Tibial artery (tissue), 4 donors: ENCODE measurements at regions not wholly inside any gene's neighbourhood (a gene's known extent, or its start where the extent isn't known, plus 50 kb on each side); places are given as distances from the start of the nearest gene placed in this dataset.

ENCODE experiments used
- DNase-seq, 2 donors: peaks; one replicate each; pipeline ENCODE4 v3.0.0-alpha.2; 2019
- H3K27ac ChIP-seq, 2 donors: fragments of 200-600 bp; sonication (generic) in 1 of 2; 1 replicate in 1 of 2; 2 replicates in 1 of 2; pipeline ENCODE4 v1.5.1; 2018 to 2019; ENCODE audit warnings: mild to moderate bottlenecking in 1 of 2
- H3K27me3 ChIP-seq, 2 donors: fragments of 200-600 bp; sonication (generic) in 1 of 2; one replicate each; pipeline versions ENCODE4 v1.5.1 to v1.6.0; 2016 to 2019
- H3K36me3 ChIP-seq, 3 donors: fragments of 200-600 bp; sonication (generic) in 2 of 3; one replicate each; pipeline ENCODE4 v1.5.1; 2016 to 2019; ENCODE audit warnings: mild to moderate bottlenecking in 2 of 3
- H3K4me1 ChIP-seq, 4 donors: fragments of 200-600 bp; sonication (generic) in 2 of 4; 1 replicate in 3 of 4; 2 replicates in 1 of 4; pipeline ENCODE4 v1.5.1; 2016 to 2019
- H3K4me3 ChIP-seq, 2 donors: fragments of 200-600 bp; sonication (generic) in 1 of 2; 1 replicate in 1 of 2; 2 replicates in 1 of 2; pipeline ENCODE4 v1.5.1; 2018 to 2019; ENCODE audit warnings: mild to moderate bottlenecking in 2 of 2
- H3K9me3 ChIP-seq, 3 donors: fragments of 200-600 bp; sonication (generic) in 1 of 3; one replicate each; pipeline ENCODE4 v1.5.1; 2016 to 2019
- intact Hi-C: fragments of 100-400 bp; cut with DNase I; formaldehyde crosslinking; loops from one replicate; pipeline ENCODE4 v1.15.0; 2023; ENCODE audit warnings: low total_unique reads
- TF ChIP-seq, protein P1 (sequence below), 2 experiments: fragments of 200-600 bp in 1 of 2; fragments of 450-650 bp in 1 of 2; IDR thresholded peaks; one replicate each; pipeline ENCODE4 v1.5.1; 2017 to 2019; ENCODE audit warnings: antibody characterized with exemption in 2 of 2, mild to moderate bottlenecking in 1 of 2, moderate library complexity in 1 of 2

DNA sequence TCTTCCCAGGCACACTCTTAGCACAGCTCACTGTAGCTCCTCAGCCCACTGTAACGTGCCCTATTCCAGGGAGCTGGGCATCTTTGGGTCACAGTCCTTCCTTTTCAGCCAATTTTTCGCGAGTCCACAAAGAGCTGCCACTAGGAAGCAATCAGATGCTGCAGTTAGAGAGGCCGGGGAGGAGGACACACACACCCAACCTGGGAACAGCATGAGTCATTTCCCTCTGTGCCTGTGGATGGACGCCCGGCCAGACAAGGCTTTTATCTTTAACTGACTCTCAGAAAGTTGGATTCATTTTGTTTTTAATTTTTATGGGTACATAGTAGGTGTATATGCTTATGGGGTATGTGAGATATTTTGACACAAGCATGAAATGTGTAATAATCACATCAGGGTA lies 918.6 kb downstream of the UQCRFS1 start:
- intact Hi-C loops, result no loop called here
- Histone ChIP-seq H3K27ac (no peak overlapping the region), H3K27me3 (no peaks in the 10 kb centered on the region), H3K4me3 (no peak overlapping the region), H3K36me3 (no peaks in the 10 kb centered on the region), H3K4me1 (no peaks in the 10 kb centered on the region), H3K9me3 (no peaks in the 10 kb centered on the region)
- TF ChIP-seq, protein P1, sequence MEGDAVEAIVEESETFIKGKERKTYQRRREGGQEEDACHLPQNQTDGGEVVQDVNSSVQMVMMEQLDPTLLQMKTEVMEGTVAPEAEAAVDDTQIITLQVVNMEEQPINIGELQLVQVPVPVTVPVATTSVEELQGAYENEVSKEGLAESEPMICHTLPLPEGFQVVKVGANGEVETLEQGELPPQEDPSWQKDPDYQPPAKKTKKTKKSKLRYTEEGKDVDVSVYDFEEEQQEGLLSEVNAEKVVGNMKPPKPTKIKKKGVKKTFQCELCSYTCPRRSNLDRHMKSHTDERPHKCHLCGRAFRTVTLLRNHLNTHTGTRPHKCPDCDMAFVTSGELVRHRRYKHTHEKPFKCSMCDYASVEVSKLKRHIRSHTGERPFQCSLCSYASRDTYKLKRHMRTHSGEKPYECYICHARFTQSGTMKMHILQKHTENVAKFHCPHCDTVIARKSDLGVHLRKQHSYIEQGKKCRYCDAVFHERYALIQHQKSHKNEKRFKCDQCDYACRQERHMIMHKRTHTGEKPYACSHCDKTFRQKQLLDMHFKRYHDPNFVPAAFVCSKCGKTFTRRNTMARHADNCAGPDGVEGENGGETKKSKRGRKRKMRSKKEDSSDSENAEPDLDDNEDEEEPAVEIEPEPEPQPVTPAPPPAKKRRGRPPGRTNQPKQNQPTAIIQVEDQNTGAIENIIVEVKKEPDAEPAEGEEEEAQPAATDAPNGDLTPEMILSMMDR (IDR thresholded peaks at IDR 0.05), result no peak
- DNase-seq, result no peak

DNA sequence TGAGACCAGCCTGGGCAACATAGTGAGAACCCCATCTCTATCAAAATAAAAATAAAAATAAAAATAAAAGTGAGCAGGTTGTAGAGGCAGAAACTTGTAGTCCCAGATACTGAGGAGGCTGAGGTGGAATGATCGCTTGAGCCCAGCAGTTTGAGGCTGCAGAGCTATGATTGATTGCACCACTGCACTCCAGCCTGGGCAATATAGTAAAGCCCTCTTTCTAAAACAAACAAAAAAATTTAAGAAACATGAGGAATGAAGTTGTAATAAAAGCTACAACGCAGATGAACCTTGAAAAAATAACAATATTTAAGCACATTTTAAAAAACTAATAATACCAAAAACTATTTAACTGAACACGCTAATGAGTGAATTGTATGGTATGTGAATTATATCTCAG lies 919.3 kb downstream of the UQCRFS1 start:
- intact Hi-C loops, result no loop called here
- no peaks in the 10 kb centered on the region for H3K9me3 ChIP-seq
- no peaks in the 10 kb centered on the region for H3K4me1 ChIP-seq
- no peak for DNase-seq
- H3K4me3 ChIP-seq, result no peak overlapping the region
- TF ChIP-seq, protein P1 (IDR thresholded peaks at IDR 0.05), result no peak
- no peaks in the 10 kb centered on the region for H3K36me3 ChIP-seq
- H3K27ac ChIP-seq, result no peak overlapping the region
- no peaks in the 10 kb centered on the region for H3K27me3 ChIP-seq

DNA sequence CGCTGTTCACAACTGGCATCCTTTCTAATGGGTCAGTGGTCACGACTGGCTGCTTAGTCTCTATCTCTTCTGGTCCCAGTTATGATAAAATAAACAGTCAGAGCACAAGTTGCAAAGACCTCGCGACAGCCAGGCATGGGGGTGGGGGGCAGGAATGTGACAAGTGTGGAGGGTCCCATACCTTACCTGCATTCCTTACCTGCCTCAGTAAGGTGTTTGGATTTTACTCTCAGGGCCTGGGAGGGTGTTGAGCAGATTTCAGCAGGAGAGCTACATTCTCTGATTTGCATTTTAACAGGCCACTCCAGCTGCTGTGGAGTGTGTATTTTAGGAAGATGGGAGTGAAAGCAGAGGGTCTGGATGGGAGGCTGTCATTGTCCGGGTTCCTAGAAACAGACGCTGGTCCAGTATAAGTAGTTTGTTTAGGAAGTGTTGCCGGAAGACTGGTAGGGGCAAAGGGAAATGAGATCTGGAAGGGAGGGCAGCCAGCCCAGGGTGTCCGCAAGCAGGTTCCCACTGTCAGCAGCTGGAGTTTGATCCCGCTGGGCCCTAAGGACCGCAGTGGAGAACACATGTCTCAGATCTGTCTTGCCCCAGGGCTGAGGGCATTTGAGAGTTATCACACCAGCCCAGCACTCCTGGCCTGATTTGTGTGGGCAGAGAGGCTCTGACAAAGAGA lies 920.0 kb downstream of the UQCRFS1 start:
- H3K27ac ChIP-seq, result no peak overlapping the region
- intact Hi-C loops, result no loop called here
- no peaks in the 10 kb centered on the region for H3K36me3 ChIP-seq
- TF ChIP-seq, protein P1 (IDR thresholded peaks at IDR 0.05), result no peak
- no peaks in the 10 kb centered on the region for H3K9me3 ChIP-seq
- no peaks in the 10 kb centered on the region for H3K27me3 ChIP-seq
- H3K4me3 ChIP-seq, result no peak overlapping the region
- DNase-seq, result no peak
- H3K4me1 ChIP-seq, result no peaks in the 10 kb centered on the region

DNA sequence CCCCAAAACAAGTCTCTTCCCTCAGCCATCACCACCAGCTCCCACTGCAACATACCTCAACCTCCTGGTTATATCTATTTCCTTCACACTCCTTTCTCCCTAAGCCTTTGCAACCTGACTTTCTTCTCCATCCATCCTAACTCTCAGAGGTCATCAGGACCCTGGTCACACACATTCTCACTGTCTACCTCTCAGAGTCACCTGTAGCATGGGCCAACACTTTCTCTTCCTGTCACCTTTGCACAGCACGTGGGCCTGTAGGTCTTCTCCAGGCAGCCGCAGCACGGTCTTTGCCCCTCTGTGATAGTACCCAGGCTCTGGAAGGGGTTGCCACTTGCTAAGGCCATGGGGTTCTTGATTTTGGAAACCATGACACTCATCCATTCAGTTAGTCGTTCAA lies 921.1 kb downstream of the UQCRFS1 start:
- intact Hi-C loops, result no loop called here
- TF ChIP-seq, protein P1 (IDR thresholded peaks at IDR 0.05), result no peak
- DNase-seq, result no peak
- no peak overlapping the region for H3K27ac ChIP-seq
- no peak overlapping the region for H3K4me3 ChIP-seq
- no peaks in the 10 kb centered on the region for H3K4me1 ChIP-seq
- H3K9me3 ChIP-seq, result no peaks in the 10 kb centered on the region
- H3K27me3 ChIP-seq, result no peaks in the 10 kb centered on the region
- no peaks in the 10 kb centered on the region for H3K36me3 ChIP-seq

DNA sequence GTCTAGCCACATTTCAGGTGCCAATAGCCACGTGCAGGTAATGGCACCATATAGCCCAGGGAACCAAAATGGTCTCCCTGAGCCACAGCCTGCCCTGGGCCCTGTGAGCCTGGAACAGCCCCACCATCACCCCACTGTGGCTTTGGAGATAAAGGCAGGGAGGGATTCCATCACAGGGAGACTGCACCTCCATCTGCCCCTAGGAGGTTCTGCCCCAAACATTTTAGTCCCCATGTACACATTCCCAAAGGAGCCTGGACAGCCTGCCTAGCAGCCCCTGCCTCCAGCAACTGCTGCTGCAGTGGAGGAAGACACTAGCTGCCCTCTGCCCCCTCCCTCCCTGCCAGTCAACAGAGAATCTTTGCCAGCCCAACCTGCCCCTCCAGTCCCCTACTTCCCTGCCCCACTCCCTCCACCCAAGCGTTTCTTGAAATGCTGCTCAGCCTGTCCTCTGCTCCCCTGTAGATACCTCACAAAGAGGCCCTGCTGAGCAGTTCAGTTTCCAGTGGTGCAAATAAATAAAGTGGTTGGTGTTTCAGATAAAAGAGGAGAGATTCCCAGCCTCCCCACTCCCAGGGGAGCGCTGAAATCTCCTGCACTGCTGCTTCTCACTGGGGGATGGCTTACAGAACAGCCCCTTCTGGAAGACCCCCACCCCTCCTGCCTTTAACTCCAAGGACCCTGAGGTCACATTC lies 921.8 kb downstream of the UQCRFS1 start:
- H3K9me3 ChIP-seq, result no peaks in the 10 kb centered on the region
- intact Hi-C loops, result no loop called here
- H3K27ac ChIP-seq, result no peak overlapping the region
- H3K27me3 ChIP-seq, result no peaks in the 10 kb centered on the region
- no peak overlapping the region for H3K4me3 ChIP-seq
- no peaks in the 10 kb centered on the region for H3K4me1 ChIP-seq
- no peaks in the 10 kb centered on the region for H3K36me3 ChIP-seq
- TF ChIP-seq, protein P1 (IDR thresholded peaks at IDR 0.05), result no peak
- DNase-seq, result no peak
